ENCODE measurements at regions not wholly inside any gene's neighbourhood (a gene's known extent, or its start where the extent isn't known, plus 50 kb on each side); places are given as distances from the start of the nearest gene placed in this dataset.

DNA sequence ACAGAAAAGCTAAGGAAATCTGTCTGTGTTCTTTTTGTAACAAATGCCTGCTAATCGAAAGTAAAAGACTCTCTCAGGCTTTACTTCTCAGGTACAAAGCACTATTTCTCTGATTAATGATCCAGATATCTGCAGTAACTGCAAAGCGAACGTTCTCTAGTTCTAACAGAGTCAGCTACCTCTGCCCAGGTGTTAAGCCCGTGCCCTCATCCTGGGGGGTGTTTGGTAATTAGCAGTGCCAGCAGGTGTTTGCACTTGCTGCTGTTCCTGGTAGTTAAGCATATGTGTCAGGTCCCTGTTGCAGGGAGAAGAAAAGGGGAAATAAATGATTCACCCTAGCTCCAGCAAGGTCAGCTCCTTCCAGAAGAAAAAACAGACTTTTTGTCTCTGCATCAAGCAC lies 58.8 kb upstream of the CRIM1 start:
- H3K27ac ChIP-seq (ENCODE audit: low read depth in 1 of 2, low read length in 2 of 2), result no peak overlapping the region
- H3K9me3 ChIP-seq (ENCODE audit: control insufficient read depth in 4 of 4, low read length in 3 of 4), result no peaks in the 10 kb centered on the region
- H3K9ac ChIP-seq (ENCODE audit: low read depth in 1 of 2, low read length in 2 of 2), result no peak overlapping the region
- H3K4me1 ChIP-seq (ENCODE audit: control insufficient read depth in 4 of 4, insufficient read depth in 4 of 4, low read length in 3 of 4), result no peaks in the 10 kb centered on the region
- TF ChIP-seq RXRA (IDR thresholded peaks at IDR 0.05) (no peak), RAD21 (IDR thresholded peaks at IDR 0.05) (no peak), SP1 (IDR thresholded peaks at IDR 0.05) (no peak), HNF4G (IDR thresholded peaks at IDR 0.05) (no peak), NR2F2 (IDR thresholded peaks at IDR 0.05) (no peak), EGR1 (IDR thresholded peaks at IDR 0.05; ENCODE audit: low read depth in 2 of 2) (no peak), GABPA (IDR thresholded peaks at IDR 0.05 in 1 of 2, conservative IDR thresholded peaks at IDR 0.05 in 1 of 2) (no peak), TAF1 (conservative IDR thresholded peaks at IDR 0.05) (no peak), YY1 (IDR thresholded peaks at IDR 0.05) (no peak)
- TF ChIP-seq, protein P1, sequence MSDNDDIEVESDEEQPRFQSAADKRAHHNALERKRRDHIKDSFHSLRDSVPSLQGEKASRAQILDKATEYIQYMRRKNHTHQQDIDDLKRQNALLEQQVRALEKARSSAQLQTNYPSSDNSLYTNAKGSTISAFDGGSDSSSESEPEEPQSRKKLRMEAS (IDR thresholded peaks at IDR 0.05), result no peak
- TF ChIP-seq, protein P2, sequence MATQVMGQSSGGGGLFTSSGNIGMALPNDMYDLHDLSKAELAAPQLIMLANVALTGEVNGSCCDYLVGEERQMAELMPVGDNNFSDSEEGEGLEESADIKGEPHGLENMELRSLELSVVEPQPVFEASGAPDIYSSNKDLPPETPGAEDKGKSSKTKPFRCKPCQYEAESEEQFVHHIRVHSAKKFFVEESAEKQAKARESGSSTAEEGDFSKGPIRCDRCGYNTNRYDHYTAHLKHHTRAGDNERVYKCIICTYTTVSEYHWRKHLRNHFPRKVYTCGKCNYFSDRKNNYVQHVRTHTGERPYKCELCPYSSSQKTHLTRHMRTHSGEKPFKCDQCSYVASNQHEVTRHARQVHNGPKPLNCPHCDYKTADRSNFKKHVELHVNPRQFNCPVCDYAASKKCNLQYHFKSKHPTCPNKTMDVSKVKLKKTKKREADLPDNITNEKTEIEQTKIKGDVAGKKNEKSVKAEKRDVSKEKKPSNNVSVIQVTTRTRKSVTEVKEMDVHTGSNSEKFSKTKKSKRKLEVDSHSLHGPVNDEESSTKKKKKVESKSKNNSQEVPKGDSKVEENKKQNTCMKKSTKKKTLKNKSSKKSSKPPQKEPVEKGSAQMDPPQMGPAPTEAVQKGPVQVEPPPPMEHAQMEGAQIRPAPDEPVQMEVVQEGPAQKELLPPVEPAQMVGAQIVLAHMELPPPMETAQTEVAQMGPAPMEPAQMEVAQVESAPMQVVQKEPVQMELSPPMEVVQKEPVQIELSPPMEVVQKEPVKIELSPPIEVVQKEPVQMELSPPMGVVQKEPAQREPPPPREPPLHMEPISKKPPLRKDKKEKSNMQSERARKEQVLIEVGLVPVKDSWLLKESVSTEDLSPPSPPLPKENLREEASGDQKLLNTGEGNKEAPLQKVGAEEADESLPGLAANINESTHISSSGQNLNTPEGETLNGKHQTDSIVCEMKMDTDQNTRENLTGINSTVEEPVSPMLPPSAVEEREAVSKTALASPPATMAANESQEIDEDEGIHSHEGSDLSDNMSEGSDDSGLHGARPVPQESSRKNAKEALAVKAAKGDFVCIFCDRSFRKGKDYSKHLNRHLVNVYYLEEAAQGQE (IDR thresholded peaks at IDR 0.05), result no peak
- TF ChIP-seq, protein P3, sequence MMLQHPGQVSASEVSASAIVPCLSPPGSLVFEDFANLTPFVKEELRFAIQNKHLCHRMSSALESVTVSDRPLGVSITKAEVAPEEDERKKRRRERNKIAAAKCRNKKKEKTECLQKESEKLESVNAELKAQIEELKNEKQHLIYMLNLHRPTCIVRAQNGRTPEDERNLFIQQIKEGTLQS (IDR thresholded peaks at IDR 0.05), result no peak
- H3K36me3 ChIP-seq (ENCODE audit: control insufficient read depth in 4 of 4, insufficient read depth in 3 of 4, low read depth in 1 of 4, low read length in 3 of 4), result no peaks in the 10 kb centered on the region
- H3K4me3 ChIP-seq (ENCODE audit: low read depth in 1 of 3, low read length in 3 of 3), result no peak overlapping the region
- DNase-seq (ENCODE audit: low spot score), result no peak
- peaks cover 0 to 2% (median 0%) of the 10 kb centered on the region in 4 donors for H3K27me3 ChIP-seq (ENCODE audit: control insufficient read depth in 4 of 4, insufficient read depth in 4 of 4, low read length in 3 of 4)
- WGBS, result 51% methylated on average over 4 of the region's 4 CpGs

DNA sequence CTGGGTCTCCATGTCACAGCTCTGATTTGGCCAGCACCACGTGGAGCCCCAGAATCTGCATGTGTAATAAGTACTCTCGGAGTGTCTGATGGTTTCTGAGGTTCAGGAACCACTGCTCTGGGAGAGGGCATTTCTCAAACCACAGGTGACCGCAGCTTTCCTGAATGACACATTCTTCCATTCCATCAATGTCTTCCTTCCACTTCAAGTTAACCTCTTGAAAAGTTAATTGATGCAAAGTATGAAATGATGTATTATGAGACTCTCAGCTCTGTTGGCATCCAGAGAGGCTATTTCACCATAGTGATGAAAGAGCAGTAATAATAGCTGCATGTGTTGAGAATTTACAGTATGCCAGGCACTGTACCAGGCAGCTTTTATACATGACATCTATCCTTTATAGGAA lies 61.3 kb upstream of the CRIM1 start:
- Histone ChIP-seq H3K4me1 (ENCODE audit: control insufficient read depth in 4 of 4, insufficient read depth in 4 of 4, low read length in 3 of 4) (no peaks in the 10 kb centered on the region), H3K36me3 (ENCODE audit: control insufficient read depth in 4 of 4, insufficient read depth in 3 of 4, low read depth in 1 of 4, low read length in 3 of 4) (no peaks in the 10 kb centered on the region), H3K27me3 (ENCODE audit: control insufficient read depth in 4 of 4, insufficient read depth in 4 of 4, low read length in 3 of 4) (no peaks in the 10 kb centered on the region), H3K9me3 (ENCODE audit: control insufficient read depth in 4 of 4, low read length in 3 of 4) (no peaks in the 10 kb centered on the region), H3K9ac (ENCODE audit: low read depth in 1 of 2, low read length in 2 of 2) (no peak overlapping the region), H3K27ac (ENCODE audit: low read depth in 1 of 2, low read length in 2 of 2) (no peak overlapping the region), H3K4me3 (ENCODE audit: low read depth in 1 of 3, low read length in 3 of 3) (no peak overlapping the region)
- TF ChIP-seq JUND (IDR thresholded peaks at IDR 0.05), result no peak
- no peak for TF ChIP-seq YY1 (IDR thresholded peaks at IDR 0.05)
- no peak for TF ChIP-seq RAD21 (IDR thresholded peaks at IDR 0.05)
- TF ChIP-seq, protein P2 (IDR thresholded peaks at IDR 0.05), result no peak
- no peak for TF ChIP-seq FOXA2 (IDR thresholded peaks at IDR 0.05)
- TF ChIP-seq, protein P4, sequence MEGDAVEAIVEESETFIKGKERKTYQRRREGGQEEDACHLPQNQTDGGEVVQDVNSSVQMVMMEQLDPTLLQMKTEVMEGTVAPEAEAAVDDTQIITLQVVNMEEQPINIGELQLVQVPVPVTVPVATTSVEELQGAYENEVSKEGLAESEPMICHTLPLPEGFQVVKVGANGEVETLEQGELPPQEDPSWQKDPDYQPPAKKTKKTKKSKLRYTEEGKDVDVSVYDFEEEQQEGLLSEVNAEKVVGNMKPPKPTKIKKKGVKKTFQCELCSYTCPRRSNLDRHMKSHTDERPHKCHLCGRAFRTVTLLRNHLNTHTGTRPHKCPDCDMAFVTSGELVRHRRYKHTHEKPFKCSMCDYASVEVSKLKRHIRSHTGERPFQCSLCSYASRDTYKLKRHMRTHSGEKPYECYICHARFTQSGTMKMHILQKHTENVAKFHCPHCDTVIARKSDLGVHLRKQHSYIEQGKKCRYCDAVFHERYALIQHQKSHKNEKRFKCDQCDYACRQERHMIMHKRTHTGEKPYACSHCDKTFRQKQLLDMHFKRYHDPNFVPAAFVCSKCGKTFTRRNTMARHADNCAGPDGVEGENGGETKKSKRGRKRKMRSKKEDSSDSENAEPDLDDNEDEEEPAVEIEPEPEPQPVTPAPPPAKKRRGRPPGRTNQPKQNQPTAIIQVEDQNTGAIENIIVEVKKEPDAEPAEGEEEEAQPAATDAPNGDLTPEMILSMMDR (IDR thresholded peaks at IDR 0.05; ENCODE audit: low read depth, low read length, missing input control), result no peak
- no peak for TF ChIP-seq HNF4A (conservative IDR thresholded peaks at IDR 0.05)
- TF ChIP-seq, protein P3 (IDR thresholded peaks at IDR 0.05), result no peak
- TF ChIP-seq HNF4G (IDR thresholded peaks at IDR 0.05), result no peak
- no peak for TF ChIP-seq FOXA1 (IDR thresholded peaks at IDR 0.05)
- no peak for TF ChIP-seq GABPA (IDR thresholded peaks at IDR 0.05 in 1 of 2, conservative IDR thresholded peaks at IDR 0.05 in 1 of 2)
- TF ChIP-seq NR2F2 (IDR thresholded peaks at IDR 0.05), result no peak
- no peak for TF ChIP-seq EGR1 (IDR thresholded peaks at IDR 0.05; ENCODE audit: low read depth in 2 of 2)
- TF ChIP-seq SP1 (IDR thresholded peaks at IDR 0.05), result no peak
- TF ChIP-seq RXRA (IDR thresholded peaks at IDR 0.05), result no peak
- no peak for TF ChIP-seq TAF1 (conservative IDR thresholded peaks at IDR 0.05)
- TF ChIP-seq, protein P1 (IDR thresholded peaks at IDR 0.05), result no peak
- TF ChIP-seq, protein P5, sequence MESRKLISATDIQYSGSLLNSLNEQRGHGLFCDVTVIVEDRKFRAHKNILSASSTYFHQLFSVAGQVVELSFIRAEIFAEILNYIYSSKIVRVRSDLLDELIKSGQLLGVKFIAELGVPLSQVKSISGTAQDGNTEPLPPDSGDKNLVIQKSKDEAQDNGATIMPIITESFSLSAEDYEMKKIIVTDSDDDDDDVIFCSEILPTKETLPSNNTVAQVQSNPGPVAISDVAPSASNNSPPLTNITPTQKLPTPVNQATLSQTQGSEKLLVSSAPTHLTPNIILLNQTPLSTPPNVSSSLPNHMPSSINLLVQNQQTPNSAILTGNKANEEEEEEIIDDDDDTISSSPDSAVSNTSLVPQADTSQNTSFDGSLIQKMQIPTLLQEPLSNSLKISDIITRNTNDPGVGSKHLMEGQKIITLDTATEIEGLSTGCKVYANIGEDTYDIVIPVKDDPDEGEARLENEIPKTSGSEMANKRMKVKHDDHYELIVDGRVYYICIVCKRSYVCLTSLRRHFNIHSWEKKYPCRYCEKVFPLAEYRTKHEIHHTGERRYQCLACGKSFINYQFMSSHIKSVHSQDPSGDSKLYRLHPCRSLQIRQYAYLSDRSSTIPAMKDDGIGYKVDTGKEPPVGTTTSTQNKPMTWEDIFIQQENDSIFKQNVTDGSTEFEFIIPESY (IDR thresholded peaks at IDR 0.05), result no peak
- no peak for DNase-seq (ENCODE audit: low spot score)
- WGBS, result 80% methylated on average over 3 of the region's 3 CpGs
